Testis (tissue), 2 donors: ENCODE measurements at regions not wholly inside any gene's neighbourhood (a gene's known extent, or its start where the extent isn't known, plus 50 kb on each side); places are given as distances from the start of the nearest gene placed in this dataset.

Source experiments
- CTCF ChIP-seq, 3 experiments: fragments of 450-650 bp in 2 of 3; fragments of 200-600 bp in 1 of 3; sonication (generic) in 1 of 3; IDR thresholded peaks; one replicate each; pipeline ENCODE4 v1.5.1; 2016 to 2019; ENCODE audit warnings: antibody characterized with exemption in 3 of 3, mild to moderate bottlenecking in 2 of 3, moderate library complexity in 1 of 3
- POLR2A ChIP-seq: fragments of 450-650 bp; IDR thresholded peaks from one replicate; pipeline ENCODE4 v1.6.1; 2017; ENCODE audit warnings: antibody characterized with exemption, mild to moderate bottlenecking, moderate library complexity

- TF ChIP-seq POLR2A (no peak), CTCF (IDR thresholded peaks at IDR 0.05) (no peak)
Observed at GRCh38 chr4:17117746-17118145, 219.3 kb upstream of the LDB2 start.
